HUES64 (cell line): ENCODE measurements at regions not wholly inside any gene's neighbourhood (a gene's known extent, or its start where the extent isn't known, plus 50 kb on each side); places are given as distances from the start of the nearest gene placed in this dataset.

Experiments
- H3K27ac ChIP-seq: 2 replicates; pipeline ENCODE4 v1.7.0; 2013; ENCODE audit warnings: low read depth, low read length, inconsistent platforms
- H3K27me3 ChIP-seq: 2 replicates; pipeline ENCODE4 v1.6.1; 2013; ENCODE audit warnings: mild to moderate bottlenecking, low read length; ENCODE audit not compliant: insufficient read depth
- H3K36me3 ChIP-seq: 2 replicates; pipeline ENCODE4 v1.6.1; 2013; ENCODE audit warnings: mild to moderate bottlenecking, low read length; ENCODE audit not compliant: insufficient read depth
- H3K4me1 ChIP-seq: 2 replicates; pipeline ENCODE4 v1.6.1; 2013; ENCODE audit warnings: mild to moderate bottlenecking, low read length, moderate library complexity; ENCODE audit not compliant: insufficient read depth
- H3K4me3 ChIP-seq: 2 replicates; pipeline ENCODE4 v1.5.1; 2013; ENCODE audit warnings: mild to moderate bottlenecking, low read length, moderate library complexity
- H3K9ac ChIP-seq: 2 replicates; pipeline ENCODE4 v1.6.1; 2013; ENCODE audit warnings: mild to moderate bottlenecking, low read depth, low read length
- H3K9me3 ChIP-seq: 2 replicates; pipeline ENCODE4 v1.6.1; 2013; ENCODE audit warnings: low read depth, low read length; ENCODE audit not compliant: insufficient read depth
- WGBS: fragments of 150-250, 120-280 bp; methylation state at CpG from one replicate; pipeline ENCODE4 v1.1.7; 2013; ENCODE audit warnings: missing lambda C conversion rate; 5-methylcytosine and 5-hydroxymethylcytosine counted together

DNA sequence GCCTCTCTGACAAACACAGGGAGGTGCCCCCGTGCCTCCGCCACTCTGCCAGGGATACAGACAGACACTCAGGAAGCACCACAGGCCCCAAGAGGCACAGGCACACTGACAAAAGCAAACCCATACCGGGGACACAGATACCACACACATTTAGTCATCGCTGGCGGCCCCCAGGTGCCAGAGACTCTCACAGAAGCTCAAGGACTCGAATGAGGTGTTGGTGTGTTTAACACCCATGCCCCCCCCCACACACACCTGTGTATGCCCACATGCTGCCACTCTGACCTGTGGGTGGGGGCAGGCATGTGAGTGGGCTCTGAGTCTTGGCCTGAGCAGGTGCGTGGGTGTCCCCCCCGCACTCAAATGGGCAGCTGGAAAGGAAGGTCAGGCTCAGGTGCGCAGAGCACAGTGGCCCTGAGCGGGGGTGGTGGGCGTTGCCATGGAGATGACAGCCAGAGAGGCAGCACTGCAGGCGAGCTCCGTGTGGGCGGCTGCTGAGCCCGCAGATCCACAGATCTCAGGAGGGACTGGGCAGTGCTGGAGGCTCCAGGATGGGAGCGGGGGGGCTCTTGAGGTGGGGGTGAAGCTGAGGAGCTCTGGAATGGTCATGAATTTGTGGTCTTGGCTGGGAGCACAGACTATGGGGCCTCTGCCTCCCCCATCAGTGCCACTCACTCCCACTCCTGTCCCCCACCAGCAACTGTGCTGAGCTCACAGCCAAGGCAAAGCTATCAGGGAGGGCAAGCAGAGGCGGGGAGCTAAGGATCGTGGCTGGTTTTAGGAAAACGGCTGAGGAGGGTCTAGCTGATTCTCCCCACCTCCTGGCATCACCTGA is 73.9 kb upstream of the TAF1B start:
- H3K9me3 ChIP-seq, result no peaks in the 10 kb centered on the region
- H3K27ac ChIP-seq, result no peak overlapping the region
- no peaks in the 10 kb centered on the region for H3K27me3 ChIP-seq
- no peak overlapping the region for H3K9ac ChIP-seq
- no peak overlapping the region for H3K4me3 ChIP-seq
- WGBS, result 52% methylated on average over 18 of the region's 19 CpGs
- H3K4me1 ChIP-seq, result peaks cover 22% of the 10 kb centered on the region
- H3K36me3 ChIP-seq, result no peaks in the 10 kb centered on the region

DNA sequence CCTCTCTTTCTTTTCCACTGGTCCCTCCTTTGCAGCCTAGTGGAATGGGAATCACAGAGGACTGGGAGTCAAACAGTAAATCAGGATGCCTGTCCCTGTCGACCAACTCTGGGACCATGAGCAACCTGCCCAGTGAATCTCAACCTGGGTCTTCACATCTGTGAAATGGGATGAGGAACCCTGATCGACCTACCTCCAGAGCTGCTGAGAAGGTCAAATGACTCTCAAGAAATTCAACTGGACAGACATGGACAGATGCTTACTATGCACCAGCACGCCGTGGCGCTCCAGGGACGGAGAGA is 73.3 kb upstream of the TAF1B start:
- Histone ChIP-seq H3K4me3 (no peak overlapping the region), H3K27ac (no peak overlapping the region), H3K4me1 (peaks cover 22% of the 10 kb centered on the region), H3K9ac (no peak overlapping the region), H3K36me3 (no peaks in the 10 kb centered on the region), H3K9me3 (no peaks in the 10 kb centered on the region), H3K27me3 (no peaks in the 10 kb centered on the region)
- 81% methylated on average over 6 of the region's 6 CpGs for WGBS

DNA sequence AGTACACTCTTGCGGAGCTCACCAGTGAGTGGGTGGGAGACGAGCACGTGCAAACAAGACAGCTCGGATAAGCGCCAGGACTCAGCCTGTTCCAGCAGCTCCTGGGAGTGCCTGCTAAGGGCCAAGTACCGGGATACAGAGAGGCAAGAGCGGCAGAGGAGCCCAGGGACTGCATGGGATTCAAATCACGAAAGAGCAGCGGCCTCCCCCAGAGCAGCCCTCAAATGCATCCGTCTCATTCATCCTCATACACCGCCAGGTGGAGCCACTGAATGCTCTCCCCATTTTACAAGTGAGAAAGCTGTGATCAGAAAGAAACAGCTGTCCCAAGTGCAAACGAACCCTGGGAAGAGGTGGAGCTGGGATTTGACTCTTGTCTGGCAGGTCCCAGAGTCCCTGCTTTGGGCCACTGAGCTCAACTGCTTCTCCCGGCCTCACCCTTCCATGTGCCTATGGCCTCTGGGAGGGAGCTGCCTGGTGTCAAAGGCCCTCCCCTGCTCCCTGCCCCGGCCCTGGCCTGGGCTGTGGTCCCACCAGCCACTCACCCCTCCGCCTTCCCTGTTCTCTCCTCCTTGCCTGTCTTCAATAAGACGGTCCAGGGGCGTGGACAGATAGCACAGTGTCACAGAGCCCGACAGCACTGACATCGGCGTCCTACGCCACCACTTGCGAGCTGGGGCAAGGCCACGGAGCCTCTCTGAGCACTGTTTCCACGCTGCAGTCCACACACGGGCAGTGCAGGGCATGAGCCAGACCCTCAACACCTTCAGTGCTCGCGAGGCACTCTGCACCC is 72.8 kb upstream of the TAF1B start:
- Histone ChIP-seq H3K27ac (no peak overlapping the region), H3K27me3 (no peaks in the 10 kb centered on the region), H3K4me1 (peaks cover 22% of the 10 kb centered on the region), H3K4me3 (no peak overlapping the region), H3K36me3 (no peaks in the 10 kb centered on the region), H3K9ac (no peak overlapping the region), H3K9me3 (no peaks in the 10 kb centered on the region)
- 63% methylated on average over 27 of the region's 27 CpGs for WGBS

DNA sequence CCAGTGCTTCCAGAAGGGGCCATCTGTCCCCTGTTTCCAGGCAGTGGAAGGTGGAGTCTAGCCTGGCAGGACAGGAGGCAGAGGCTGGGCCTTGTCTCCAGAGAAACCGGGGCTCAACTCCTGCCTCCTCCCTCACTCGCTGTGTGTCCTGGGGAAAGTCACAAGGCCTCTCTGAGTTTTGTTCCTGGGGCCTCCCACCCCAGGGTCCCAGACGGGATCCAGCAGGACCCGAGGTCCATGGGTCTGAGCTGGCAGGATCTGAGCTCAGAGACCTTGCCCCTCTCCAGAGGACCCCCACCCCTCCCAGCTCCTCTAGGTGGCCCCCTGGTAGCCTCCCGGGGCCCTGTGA is 72.2 kb upstream of the TAF1B start:
- no peak overlapping the region for H3K27ac ChIP-seq

DNA sequence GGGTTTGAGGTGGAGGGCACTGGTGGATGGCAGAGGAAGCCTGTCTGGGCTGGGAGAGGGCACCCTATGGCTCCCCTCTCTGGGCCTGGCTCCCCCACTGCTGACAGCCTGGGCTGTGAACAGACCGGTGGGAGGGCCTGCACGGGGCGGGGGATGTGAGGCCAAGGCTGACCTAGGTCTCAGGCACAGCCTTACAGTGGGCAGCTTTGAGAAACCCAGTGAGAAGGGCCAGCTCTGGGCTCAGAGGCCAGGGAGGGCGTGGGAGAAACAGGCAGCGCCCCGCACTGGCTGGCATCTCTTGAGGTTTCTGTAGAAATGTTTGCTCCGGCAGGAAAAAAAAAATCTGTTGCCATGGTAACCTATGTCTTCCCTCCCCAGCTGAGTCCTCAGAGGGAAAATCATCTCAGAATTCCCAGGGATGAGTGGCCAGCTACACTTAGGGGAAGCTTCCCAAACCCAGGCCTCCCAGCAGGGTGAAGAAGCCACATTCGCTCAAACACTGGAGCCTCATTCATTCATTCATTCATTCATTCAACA is 71.7 kb upstream of the TAF1B start:
- H3K4me1 ChIP-seq, result peaks cover 22% of the 10 kb centered on the region
- H3K27ac ChIP-seq, result no peak overlapping the region
- no peaks in the 10 kb centered on the region for H3K36me3 ChIP-seq
- no peaks in the 10 kb centered on the region for H3K27me3 ChIP-seq
- no peaks in the 10 kb centered on the region for H3K9me3 ChIP-seq
- 64% methylated on average over 8 of the region's 8 CpGs for WGBS
- H3K4me3 ChIP-seq, result no peak overlapping the region
- no peak overlapping the region for H3K9ac ChIP-seq

More for the DNA sequence above, 72.2 kb upstream of the TAF1B start:
- peaks cover 22% of the 10 kb centered on the region for H3K4me1 ChIP-seq
- no peaks in the 10 kb centered on the region for H3K36me3 ChIP-seq
- no peaks in the 10 kb centered on the region for H3K27me3 ChIP-seq
- 83% methylated on average over 5 of the region's 5 CpGs for WGBS
- H3K9ac ChIP-seq, result no peak overlapping the region
- no peak overlapping the region for H3K4me3 ChIP-seq
- H3K9me3 ChIP-seq, result no peaks in the 10 kb centered on the region

DNA sequence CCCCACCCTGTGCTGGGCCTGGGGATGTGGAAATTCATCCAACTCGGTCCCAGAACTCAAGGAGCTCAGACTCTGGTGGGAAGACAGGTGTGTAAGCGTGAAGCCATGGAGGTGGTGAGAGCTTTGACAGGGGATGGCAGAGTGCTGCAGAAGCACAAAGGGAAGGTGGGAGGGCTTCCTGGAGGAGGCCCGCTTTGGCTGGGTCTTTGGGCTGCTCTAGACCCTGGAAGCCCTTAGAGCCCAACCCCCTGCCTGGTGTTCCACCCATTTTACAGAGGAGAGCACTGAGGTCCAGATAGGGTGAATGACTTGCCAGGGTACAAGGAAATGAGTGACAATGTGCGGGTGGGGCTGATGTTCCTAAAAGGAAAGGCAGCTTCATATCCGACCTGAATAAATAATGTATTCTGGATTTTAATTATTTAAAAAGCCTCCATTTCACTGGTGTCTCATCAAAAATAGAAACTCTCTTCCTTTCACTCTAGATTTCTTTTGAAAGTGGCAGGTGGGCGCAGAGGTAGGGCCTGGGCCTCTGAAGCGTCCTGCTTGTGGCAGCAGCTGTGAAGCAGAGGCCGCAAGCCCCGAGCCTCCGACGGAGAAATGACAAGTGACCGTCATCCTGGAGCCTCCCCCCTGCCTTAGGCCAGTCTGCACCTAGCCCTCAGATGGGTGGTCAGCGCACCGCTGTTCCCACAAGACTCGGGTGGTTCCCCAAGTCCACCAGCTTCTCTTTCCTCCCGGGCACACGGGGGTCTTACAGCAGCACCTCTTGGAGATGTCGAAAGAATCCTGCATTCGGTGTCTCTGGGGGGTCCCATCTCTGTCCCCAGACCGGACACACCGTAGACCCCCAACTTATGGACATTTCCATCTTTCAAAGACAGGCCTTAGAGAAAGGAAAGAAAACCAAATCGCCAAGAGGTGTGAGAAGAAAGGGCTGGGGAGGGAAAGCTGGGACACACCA is 71.0 kb upstream of the TAF1B start:
- Histone ChIP-seq H3K4me3 (no peak overlapping the region), H3K4me1 (peaks cover 22% of the 10 kb centered on the region), H3K9ac (no peak overlapping the region), H3K36me3 (no peaks in the 10 kb centered on the region), H3K27me3 (no peaks in the 10 kb centered on the region), H3K9me3 (no peaks in the 10 kb centered on the region), H3K27ac (no peak overlapping the region)
- 92% methylated on average over 21 of the region's 22 CpGs for WGBS

DNA sequence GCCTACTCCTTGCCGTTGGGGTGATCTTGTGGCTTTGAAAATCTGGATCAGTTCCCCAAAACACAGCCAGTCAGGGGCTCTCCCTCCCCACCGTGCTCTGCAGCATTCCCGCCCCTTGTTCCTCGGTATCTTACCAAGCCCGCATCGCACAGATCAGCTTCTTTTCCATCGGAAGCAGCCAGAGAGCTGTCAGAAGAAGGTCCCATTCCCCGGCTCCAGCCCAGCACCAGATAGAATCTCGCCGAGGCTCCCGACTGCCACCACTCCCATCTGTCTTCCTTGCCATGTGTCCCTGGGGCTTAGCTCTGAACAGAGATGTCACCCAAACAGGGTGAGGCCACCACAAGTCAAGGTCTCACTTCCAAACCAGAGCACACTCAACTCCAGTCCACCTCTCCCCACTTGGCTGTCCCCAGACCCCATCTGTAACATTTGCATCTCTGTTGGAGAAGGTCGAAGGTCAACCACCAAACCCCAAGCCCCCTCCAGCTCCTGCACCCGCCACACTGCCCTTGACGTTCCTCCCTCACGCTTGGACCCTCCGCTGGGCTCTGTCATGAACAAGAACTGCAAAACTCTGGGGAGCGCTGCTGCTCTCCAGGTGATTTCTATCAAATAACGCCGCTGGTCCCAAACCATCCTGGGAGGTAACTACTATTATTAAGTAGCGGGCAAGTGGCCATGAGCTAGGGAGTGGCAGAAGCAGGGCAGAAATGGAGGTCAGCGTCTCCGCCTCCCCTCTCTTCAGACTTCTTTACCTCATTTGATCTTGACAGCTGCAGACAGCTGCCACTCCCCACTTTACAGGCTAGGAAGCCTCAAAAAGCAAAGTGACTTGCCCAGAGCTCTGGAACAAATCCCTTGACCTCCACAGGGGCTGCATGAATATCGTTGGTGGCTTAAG is 70.0 kb upstream of the TAF1B start:
- H3K4me1 ChIP-seq, result peaks cover 17% of the 10 kb centered on the region
- H3K9me3 ChIP-seq, result no peaks in the 10 kb centered on the region
- H3K27ac ChIP-seq, result no peak overlapping the region
- no peak overlapping the region for H3K4me3 ChIP-seq
- no peaks in the 10 kb centered on the region for H3K36me3 ChIP-seq
- no peak overlapping the region for H3K9ac ChIP-seq
- H3K27me3 ChIP-seq, result no peaks in the 10 kb centered on the region
- WGBS, result 88% methylated on average over 23 of the region's 23 CpGs

DNA sequence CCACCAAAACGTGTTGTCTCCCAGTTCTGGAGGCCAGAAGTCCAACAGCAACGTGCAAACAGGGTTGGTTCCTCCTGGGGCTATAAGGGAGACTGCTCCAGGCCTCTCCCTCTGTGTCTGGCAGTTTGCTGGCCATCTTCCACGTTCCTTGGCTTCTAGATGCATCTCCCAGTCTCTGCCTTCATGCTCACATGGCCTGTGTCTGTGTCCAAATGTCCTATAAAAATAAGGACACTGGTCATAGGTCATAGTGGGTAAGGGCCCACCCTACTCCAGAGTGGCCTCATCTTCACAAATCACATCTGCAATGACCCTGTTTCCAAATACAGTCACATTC is 69.4 kb upstream of the TAF1B start:
- no peaks in the 10 kb centered on the region for H3K27me3 ChIP-seq
- 79% methylated on average over 3 of the region's 3 CpGs for WGBS

DNA sequence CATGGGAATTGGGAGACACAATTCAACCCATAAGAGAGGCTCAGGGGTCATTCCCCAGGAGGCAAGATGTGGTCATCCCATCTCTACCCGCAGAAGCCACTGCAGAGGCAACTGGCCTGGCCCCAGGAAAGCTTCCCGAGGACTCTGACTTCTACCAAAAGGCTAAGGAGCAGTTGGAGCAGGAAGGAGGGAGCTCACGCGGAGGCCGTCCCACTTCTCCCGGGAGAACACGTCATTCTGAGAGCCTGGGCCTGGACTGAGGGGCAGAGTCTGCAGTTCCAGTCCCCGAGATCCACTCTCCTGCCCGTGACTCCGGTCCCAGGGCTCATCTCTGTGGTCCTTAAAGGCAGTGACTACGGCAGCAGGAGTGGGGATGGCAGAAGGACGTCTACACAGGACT is 69.0 kb upstream of the TAF1B start:
- Histone ChIP-seq H3K9me3 (no peaks in the 10 kb centered on the region), H3K36me3 (no peaks in the 10 kb centered on the region), H3K27ac (no peak overlapping the region), H3K4me1 (peaks cover 10% of the 10 kb centered on the region; the same call in 1 of the 2 replicates), H3K9ac (no peak overlapping the region), H3K4me3 (no peak overlapping the region), H3K27me3 (no peaks in the 10 kb centered on the region)
- 73% methylated on average over 12 of the region's 12 CpGs for WGBS

More for the DNA sequence above, 69.4 kb upstream of the TAF1B start:
- Histone ChIP-seq H3K9me3 (no peaks in the 10 kb centered on the region), H3K4me3 (no peak overlapping the region), H3K9ac (no peak overlapping the region), H3K27ac (no peak overlapping the region), H3K36me3 (no peaks in the 10 kb centered on the region), H3K4me1 (peaks cover 12% of the 10 kb centered on the region; the same call in 1 of the 2 replicates)

DNA sequence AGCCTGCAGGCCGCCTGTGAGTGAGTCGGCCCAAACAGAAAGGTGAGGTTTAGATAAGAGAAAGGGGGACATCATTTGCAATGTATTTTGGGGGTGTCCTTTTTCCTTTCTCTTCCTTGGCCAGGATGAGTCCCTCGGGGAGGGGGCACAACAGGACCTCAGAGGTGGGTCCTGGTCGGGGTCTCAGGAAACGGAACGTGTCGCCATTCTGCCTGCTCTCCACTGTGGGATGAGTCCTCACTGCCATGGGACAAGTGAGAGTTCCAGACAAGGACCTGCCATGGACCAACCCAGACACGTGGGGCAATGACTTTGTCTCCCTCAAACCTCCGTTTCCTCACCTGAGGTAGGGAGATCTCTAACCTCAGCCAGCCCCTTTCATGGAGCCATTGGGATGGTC is 67.9 kb upstream of the TAF1B start:
- Histone ChIP-seq H3K4me1 (0 out of 2 replicates have a peak, but pooled peaks cover 3% of the 10 kb centered on the region), H3K27ac (no peak overlapping the region), H3K9ac (no peak overlapping the region), H3K27me3 (no peaks in the 10 kb centered on the region), H3K4me3 (no peak overlapping the region), H3K9me3 (no peaks in the 10 kb centered on the region), H3K36me3 (no peaks in the 10 kb centered on the region)
- 91% methylated on average over 9 of the region's 9 CpGs for WGBS
